ENCODE measurements at regions not wholly inside any gene's neighbourhood (a gene's known extent, or its start where the extent isn't known, plus 50 kb on each side); places are given as distances from the start of the nearest gene placed in this dataset.

DNA sequence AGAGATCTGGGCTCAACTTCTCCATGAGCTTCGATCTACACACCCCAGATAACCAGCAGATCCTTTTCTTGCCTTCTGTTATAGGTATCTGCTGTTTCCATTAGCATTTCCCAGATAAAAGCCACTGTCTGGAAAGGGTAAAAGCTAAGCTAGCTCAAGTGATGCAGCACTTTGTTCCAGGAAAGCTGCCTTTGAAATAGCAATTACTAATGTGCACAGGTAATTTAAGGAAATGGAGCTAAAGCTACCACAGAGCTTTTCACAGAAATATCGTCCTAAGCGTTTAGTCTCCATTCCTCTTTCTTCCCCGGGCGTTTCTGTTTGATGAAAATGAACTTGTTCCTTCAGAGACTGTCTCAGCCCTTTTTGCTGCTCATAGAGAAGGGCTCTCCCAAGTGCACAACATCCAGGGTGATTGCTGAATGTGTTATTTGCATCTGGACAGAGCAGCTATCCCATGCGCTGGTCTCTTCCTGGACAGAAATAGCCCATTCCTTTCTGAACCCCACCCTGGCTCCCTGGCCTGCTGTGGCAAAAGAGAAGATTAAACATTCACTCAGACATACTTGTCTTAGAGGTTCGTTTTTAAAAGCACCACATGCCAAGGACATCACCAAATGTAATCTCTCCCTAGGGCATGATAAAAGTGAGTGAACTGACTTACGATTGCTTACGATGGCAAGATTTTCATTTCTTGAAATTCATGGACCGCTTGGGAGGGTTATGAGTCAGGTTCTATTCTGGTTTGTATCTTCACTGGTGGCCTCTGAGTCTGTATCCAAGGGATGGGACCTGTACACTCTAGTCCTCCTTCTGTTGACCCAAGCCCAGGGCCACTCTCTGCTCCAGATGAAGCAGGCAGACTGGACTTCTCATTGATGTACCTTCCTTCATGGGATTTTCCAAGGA, 429.1 kb upstream of the CDH4 start:
- no peaks in the 10 kb centered on the region for H3K27me3 ChIP-seq
- no peak overlapping the region for H3K27ac ChIP-seq
- no peak overlapping the region for H3K4me3 ChIP-seq
- no peaks in the 10 kb centered on the region for H3K4me1 ChIP-seq
- no peaks in the 10 kb centered on the region for H3K9me3 ChIP-seq
- H3K36me3 ChIP-seq: no peaks in the 10 kb centered on the region
- no peak for DNase-seq (ENCODE audit: low spot score in 2 of 2)
- no peak for TF ChIP-seq CTCF (IDR thresholded peaks at IDR 0.05)
- intact Hi-C loops (cut with DNase I): no loop called here

- no peaks in the 10 kb centered on the region for H3K4me1 ChIP-seq
- no peaks in the 10 kb centered on the region for H3K27me3 ChIP-seq
- no peak overlapping the region for H3K27ac ChIP-seq
- no peak for DNase-seq (ENCODE audit: low spot score in 2 of 2)
- no peaks in the 10 kb centered on the region for H3K9me3 ChIP-seq
- no peaks in the 10 kb centered on the region for H3K36me3 ChIP-seq
- no peak for TF ChIP-seq CTCF (IDR thresholded peaks at IDR 0.05)
- H3K4me3 ChIP-seq: no peak overlapping the region
- intact Hi-C loops (cut with DNase I): no loop called here
Measured at GRCh38 chr20:60835876-60836275, 416.2 kb upstream of the CDH4 start.

- intact Hi-C loops (cut with DNase I): no loop called here
- H3K9me3 ChIP-seq: no peaks in the 10 kb centered on the region
- H3K36me3 ChIP-seq: no peaks in the 10 kb centered on the region
- no peak for TF ChIP-seq CTCF (IDR thresholded peaks at IDR 0.05)
- H3K27ac ChIP-seq: no peak overlapping the region
- H3K27me3 ChIP-seq: no peaks in the 10 kb centered on the region
- no peaks in the 10 kb centered on the region for H3K4me1 ChIP-seq
- H3K4me3 ChIP-seq: no peak overlapping the region
- DNase-seq (ENCODE audit: low spot score in 2 of 2): no peak
Measured at GRCh38 chr20:60837173-60837770, 414.8 kb upstream of the CDH4 start.

GRCh38 chr20:60838297-60838696, 413.8 kb upstream of the CDH4 start:
- TF ChIP-seq CTCF (IDR thresholded peaks at IDR 0.05): no peak
- H3K27ac ChIP-seq: no peak overlapping the region
- H3K9me3 ChIP-seq: no peaks in the 10 kb centered on the region
- H3K36me3 ChIP-seq: no peaks in the 10 kb centered on the region
- no peak overlapping the region for H3K4me3 ChIP-seq
- intact Hi-C loops (cut with DNase I): no loop called here
- no peaks in the 10 kb centered on the region for H3K27me3 ChIP-seq
- H3K4me1 ChIP-seq: no peaks in the 10 kb centered on the region
- no peak for DNase-seq (ENCODE audit: low spot score in 2 of 2)

- no peak for DNase-seq (ENCODE audit: low spot score in 2 of 2)
- Histone ChIP-seq H3K9me3 (no peaks in the 10 kb centered on the region), H3K27ac (no peak overlapping the region), H3K4me1 (no peaks in the 10 kb centered on the region), H3K36me3 (no peaks in the 10 kb centered on the region), H3K4me3 (no peak overlapping the region), H3K27me3 (no peaks in the 10 kb centered on the region)
- intact Hi-C loops (cut with DNase I): no loop called here
- TF ChIP-seq CTCF (IDR thresholded peaks at IDR 0.05): no peak
Measured at GRCh38 chr20:60840971-60841370, 411.1 kb upstream of the CDH4 start.

All from ascending aorta (tissue), 2 donors.